HEK293T (cell line): ENCODE measurements at regions not wholly inside any gene's neighbourhood (a gene's known extent, or its start where the extent isn't known, plus 50 kb on each side); places are given as distances from the start of the nearest gene placed in this dataset.

Source experiments
- BHLHE40 ChIP-seq: fragments of 450-650 bp; IDR thresholded peaks from 2 replicates; pipeline ENCODE4 v1.6.1; 2016; ENCODE audit warnings: mild to moderate bottlenecking, moderate library complexity, borderline replicate concordance
- FOXM1 ChIP-seq: fragments of 450-650 bp; IDR thresholded peaks from 2 replicates; pipeline ENCODE4 v1.6.1; 2017; ENCODE audit warnings: mild to moderate bottlenecking, borderline replicate concordance
- PKNOX1 ChIP-seq: fragments of 450-650 bp; IDR thresholded peaks from 2 replicates; pipeline ENCODE4 v1.6.1; 2016
- SP1 ChIP-seq: fragments of 450-650 bp; IDR thresholded peaks from 2 replicates; pipeline ENCODE4 v1.6.1; 2017
- SUZ12 ChIP-seq: fragments of 450-650 bp; IDR thresholded peaks from 2 replicates; pipeline ENCODE4 v1.6.1; 2016; ENCODE audit warnings: mild to moderate bottlenecking
- TARDBP ChIP-seq: fragments of 450-650 bp; IDR thresholded peaks from 2 replicates; pipeline ENCODE4 v1.6.1; 2016

- TF ChIP-seq FOXM1 (no peak), PKNOX1 (no peak), BHLHE40 (no peak), SUZ12 (no peak), SP1 (no peak), TARDBP (no peak)
Observed at GRCh38 chr17:5800131-5800530, 215.8 kb upstream of the NLRP1 start.
